ENCODE measurements at regions not wholly inside any gene's neighbourhood (a gene's known extent, or its start where the extent isn't known, plus 50 kb on each side); places are given as distances from the start of the nearest gene placed in this dataset.
"Not testable (repeated sequence)": the region's sequence is repeated elsewhere in the genome, so short reads cannot be mapped to it uniquely, and the experiment has no call there.

- H3K9me3 ChIP-seq (ENCODE audit: control insufficient read depth, low read length), result no peaks in the 10 kb centered on the region
- no peaks in the 10 kb centered on the region for H3K27me3 ChIP-seq (ENCODE audit: control insufficient read depth, insufficient read depth, low read length)
- no peak overlapping the region for H3K4me3 ChIP-seq (ENCODE audit: low read length)
- H3K9ac ChIP-seq (ENCODE audit: low read length), result no peak overlapping the region
- H3K36me3 ChIP-seq (ENCODE audit: control insufficient read depth, insufficient read depth, low read length), result no peaks in the 10 kb centered on the region
- H3K4me1 ChIP-seq (ENCODE audit: control insufficient read depth, insufficient read depth, low read length), result no peaks in the 10 kb centered on the region
Measured at GRCh38 chr7:69301253-69301652, 297.0 kb upstream of the AUTS2 start.

DNA sequence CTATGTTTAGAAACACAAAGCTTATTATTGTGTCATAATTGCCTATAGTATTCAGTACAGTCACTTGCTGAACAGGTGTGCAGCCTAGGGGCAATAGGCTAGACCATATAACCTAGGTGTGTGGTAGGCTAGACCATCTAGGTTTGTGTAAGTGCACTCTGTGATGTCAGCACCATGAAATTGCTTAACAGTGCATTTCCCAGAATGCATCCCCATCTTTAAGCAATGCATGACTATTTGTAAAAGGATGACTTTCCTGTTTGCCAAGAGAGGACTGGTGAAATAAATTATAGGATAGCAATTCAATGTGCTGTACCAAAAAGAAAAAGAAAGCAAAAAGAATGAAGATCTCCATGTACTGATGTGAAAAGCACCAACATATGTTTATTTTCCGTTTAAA lies 288.7 kb upstream of the AUTS2 start:
- Histone ChIP-seq H3K27me3 (ENCODE audit: control insufficient read depth, insufficient read depth, low read length) (no peaks in the 10 kb centered on the region), H3K36me3 (ENCODE audit: control insufficient read depth, insufficient read depth, low read length) (no peaks in the 10 kb centered on the region), H3K9ac (ENCODE audit: low read length) (no peak overlapping the region), H3K4me3 (ENCODE audit: low read length) (no peak overlapping the region), H3K9me3 (ENCODE audit: control insufficient read depth, low read length) (no peaks in the 10 kb centered on the region), H3K4me1 (ENCODE audit: control insufficient read depth, insufficient read depth, low read length) (no peaks in the 10 kb centered on the region)

GRCh38 chr7:69311489-69311888 lies 286.8 kb upstream of the AUTS2 start:
- no peaks in the 10 kb centered on the region for H3K9me3 ChIP-seq (ENCODE audit: control insufficient read depth, low read length)

GRCh38 chr7:69313852-69314251 lies 284.4 kb upstream of the AUTS2 start:
- not testable (repeated sequence) for H3K27me3 ChIP-seq (ENCODE audit: control insufficient read depth, insufficient read depth, low read length); H3K9me3 ChIP-seq (ENCODE audit: control insufficient read depth, low read length); H3K4me1 ChIP-seq (ENCODE audit: control insufficient read depth, insufficient read depth, low read length); H3K36me3 ChIP-seq (ENCODE audit: control insufficient read depth, insufficient read depth, low read length); H3K9ac ChIP-seq (ENCODE audit: low read length); H3K4me3 ChIP-seq (ENCODE audit: low read length)

More at GRCh38 chr7:69311489-69311888, 286.8 kb upstream of the AUTS2 start:
- Histone ChIP-seq H3K27me3 (ENCODE audit: control insufficient read depth, insufficient read depth, low read length) (no peaks in the 10 kb centered on the region), H3K4me1 (ENCODE audit: control insufficient read depth, insufficient read depth, low read length) (no peaks in the 10 kb centered on the region), H3K4me3 (ENCODE audit: low read length) (no peak overlapping the region), H3K9ac (ENCODE audit: low read length) (no peak overlapping the region), H3K36me3 (ENCODE audit: control insufficient read depth, insufficient read depth, low read length) (no peaks in the 10 kb centered on the region)

GRCh38 chr7:69318794-69319193 lies 279.5 kb upstream of the AUTS2 start:
- H3K36me3 ChIP-seq (ENCODE audit: control insufficient read depth, insufficient read depth, low read length), result no peaks in the 10 kb centered on the region
- no peaks in the 10 kb centered on the region for H3K4me1 ChIP-seq (ENCODE audit: control insufficient read depth, insufficient read depth, low read length)
- no peaks in the 10 kb centered on the region for H3K27me3 ChIP-seq (ENCODE audit: control insufficient read depth, insufficient read depth, low read length)
- no peak overlapping the region for H3K4me3 ChIP-seq (ENCODE audit: low read length)
- H3K9ac ChIP-seq (ENCODE audit: low read length), result no peak overlapping the region
- H3K9me3 ChIP-seq (ENCODE audit: control insufficient read depth, low read length), result no peaks in the 10 kb centered on the region

DNA sequence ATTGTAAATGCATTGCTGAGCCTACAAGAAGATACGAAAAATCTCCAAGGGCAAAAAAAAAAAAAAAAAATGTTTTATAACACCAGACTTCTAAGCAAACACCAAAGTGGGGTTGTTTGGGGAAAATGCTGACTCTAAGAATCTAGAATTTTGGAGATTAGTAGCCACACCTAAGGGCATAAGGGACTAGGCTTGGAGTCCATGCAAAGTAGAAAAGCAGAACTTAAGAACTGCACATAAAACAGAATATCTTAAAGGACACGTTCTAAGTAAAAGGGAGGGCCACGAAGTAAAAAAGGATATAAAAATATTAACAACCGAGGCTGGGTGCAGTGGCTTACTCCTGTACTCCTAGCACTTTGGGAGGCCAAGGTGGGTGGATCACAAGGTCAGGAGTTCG lies 269.8 kb upstream of the AUTS2 start:
- H3K36me3 ChIP-seq (ENCODE audit: control insufficient read depth, insufficient read depth, low read length), result no peaks in the 10 kb centered on the region
- no peaks in the 10 kb centered on the region for H3K9me3 ChIP-seq (ENCODE audit: control insufficient read depth, low read length)

DNA sequence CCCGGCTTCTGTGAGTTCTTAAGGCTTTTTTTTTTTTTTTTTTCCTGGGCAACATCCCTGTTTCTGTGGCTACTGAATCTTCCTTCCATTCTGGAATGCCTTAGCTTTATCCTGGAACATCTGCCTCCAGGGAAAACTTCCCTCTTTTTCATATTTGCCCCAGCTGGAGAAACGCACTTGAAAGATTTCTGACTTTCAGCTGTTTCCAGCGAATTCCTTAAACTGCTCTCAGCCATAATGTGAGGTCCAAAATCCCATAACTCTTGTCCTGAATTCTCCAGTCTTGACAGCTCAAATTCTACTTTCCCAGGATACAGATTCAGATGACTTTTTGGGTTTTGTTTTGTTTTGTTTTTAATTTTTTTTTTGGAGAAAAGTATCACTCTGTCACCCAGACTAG lies 263.6 kb upstream of the AUTS2 start:
- Histone ChIP-seq H3K9me3 (ENCODE audit: control insufficient read depth, low read length) (peaks cover 4% of the 10 kb centered on the region), H3K4me3 (ENCODE audit: low read length) (no peak overlapping the region), H3K36me3 (ENCODE audit: control insufficient read depth, insufficient read depth, low read length) (no peaks in the 10 kb centered on the region), H3K4me1 (ENCODE audit: control insufficient read depth, insufficient read depth, low read length) (no peaks in the 10 kb centered on the region), H3K27me3 (ENCODE audit: control insufficient read depth, insufficient read depth, low read length) (no peaks in the 10 kb centered on the region), H3K9ac (ENCODE audit: low read length) (no peak overlapping the region)

More for the DNA sequence above, 269.8 kb upstream of the AUTS2 start:
- Histone ChIP-seq H3K9ac (ENCODE audit: low read length) (no peak overlapping the region), H3K27me3 (ENCODE audit: control insufficient read depth, insufficient read depth, low read length) (no peaks in the 10 kb centered on the region), H3K4me1 (ENCODE audit: control insufficient read depth, insufficient read depth, low read length) (no peaks in the 10 kb centered on the region), H3K4me3 (ENCODE audit: low read length) (no peak overlapping the region)

GRCh38 chr7:69335331-69335730 lies 262.9 kb upstream of the AUTS2 start:
- peaks cover 4% of the 10 kb centered on the region for H3K9me3 ChIP-seq (ENCODE audit: control insufficient read depth, low read length)
- no peak overlapping the region for H3K4me3 ChIP-seq (ENCODE audit: low read length)
- H3K9ac ChIP-seq (ENCODE audit: low read length), result no peak overlapping the region
- H3K27me3 ChIP-seq (ENCODE audit: control insufficient read depth, insufficient read depth, low read length), result no peaks in the 10 kb centered on the region
- H3K36me3 ChIP-seq (ENCODE audit: control insufficient read depth, insufficient read depth, low read length), result no peaks in the 10 kb centered on the region
- no peaks in the 10 kb centered on the region for H3K4me1 ChIP-seq (ENCODE audit: control insufficient read depth, insufficient read depth, low read length)

DNA sequence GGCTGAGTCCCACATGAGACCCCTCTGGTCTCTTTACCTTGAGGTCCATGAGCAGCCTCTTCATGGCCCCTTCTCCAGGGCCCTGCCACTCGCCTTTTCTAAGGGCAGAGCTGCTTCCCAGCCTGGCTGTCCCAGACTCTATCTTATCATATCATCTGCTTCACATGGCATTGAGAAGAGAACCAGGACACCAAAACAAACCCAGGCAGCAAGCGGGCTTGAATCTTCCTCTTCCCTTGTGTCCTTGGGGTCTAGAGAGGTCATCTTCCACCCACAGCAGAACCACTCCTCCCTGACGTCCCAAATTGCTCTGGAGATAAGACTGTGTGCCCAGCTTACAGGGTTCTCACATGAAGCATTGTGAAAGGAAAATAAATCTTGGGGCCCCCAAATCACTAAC lies 261.3 kb upstream of the AUTS2 start:
- no peak overlapping the region for H3K9ac ChIP-seq (ENCODE audit: low read length)
- H3K4me1 ChIP-seq (ENCODE audit: control insufficient read depth, insufficient read depth, low read length), result no peaks in the 10 kb centered on the region
- no peak overlapping the region for H3K4me3 ChIP-seq (ENCODE audit: low read length)
- no peaks in the 10 kb centered on the region for H3K36me3 ChIP-seq (ENCODE audit: control insufficient read depth, insufficient read depth, low read length)
- H3K9me3 ChIP-seq (ENCODE audit: control insufficient read depth, low read length), result peaks cover 4% of the 10 kb centered on the region
- H3K27me3 ChIP-seq (ENCODE audit: control insufficient read depth, insufficient read depth, low read length), result no peaks in the 10 kb centered on the region

DNA sequence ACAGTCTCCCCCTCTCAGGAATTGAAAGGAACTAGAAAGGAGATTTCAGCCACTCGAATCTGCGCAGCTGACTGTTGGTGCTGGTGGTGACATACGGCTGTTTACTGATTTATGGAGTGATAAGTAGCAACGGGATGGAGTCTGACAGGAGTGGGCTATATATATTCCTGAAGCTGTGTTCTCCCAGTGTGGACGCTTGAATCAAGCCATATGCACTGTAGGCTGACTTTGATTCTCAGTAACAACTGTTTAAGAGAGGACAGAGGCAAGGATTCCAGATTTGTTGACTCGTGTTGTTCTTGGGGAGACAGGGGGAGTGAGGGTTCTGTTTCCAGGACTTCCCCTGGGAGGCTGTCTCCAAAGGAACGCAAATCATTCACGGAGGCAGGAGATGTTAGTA lies 260.1 kb upstream of the AUTS2 start:
- Histone ChIP-seq H3K27me3 (ENCODE audit: control insufficient read depth, insufficient read depth, low read length) (no peaks in the 10 kb centered on the region), H3K4me1 (ENCODE audit: control insufficient read depth, insufficient read depth, low read length) (no peaks in the 10 kb centered on the region), H3K9me3 (ENCODE audit: control insufficient read depth, low read length) (peaks cover 4% of the 10 kb centered on the region)

DNA sequence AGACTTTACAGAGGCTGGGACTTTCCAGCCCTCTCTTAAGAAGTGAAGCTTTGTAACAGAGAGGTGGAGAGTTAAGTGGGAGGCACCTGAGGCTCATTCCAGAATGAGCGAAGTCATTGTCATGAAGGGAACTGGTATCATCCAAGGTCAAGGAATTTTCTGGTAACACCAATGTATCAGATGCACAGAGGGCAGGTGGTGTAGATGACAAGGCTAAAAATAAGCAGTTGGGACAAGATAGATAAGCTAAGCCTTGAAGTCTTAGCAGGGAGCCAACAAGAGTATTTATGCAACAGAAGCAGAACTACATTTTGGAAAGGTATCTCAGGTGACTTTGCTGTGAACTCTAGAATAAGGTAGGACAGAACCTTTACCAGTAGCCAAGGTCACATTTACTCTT lies 257.0 kb upstream of the AUTS2 start:
- H3K4me3 ChIP-seq (ENCODE audit: low read length), result no peak overlapping the region
- no peaks in the 10 kb centered on the region for H3K4me1 ChIP-seq (ENCODE audit: control insufficient read depth, insufficient read depth, low read length)
- no peak overlapping the region for H3K9ac ChIP-seq (ENCODE audit: low read length)
- peaks cover 4% of the 10 kb centered on the region for H3K9me3 ChIP-seq (ENCODE audit: control insufficient read depth, low read length)
- H3K27me3 ChIP-seq (ENCODE audit: control insufficient read depth, insufficient read depth, low read length), result no peaks in the 10 kb centered on the region
- H3K36me3 ChIP-seq (ENCODE audit: control insufficient read depth, insufficient read depth, low read length), result no peaks in the 10 kb centered on the region

More for the DNA sequence above, 260.1 kb upstream of the AUTS2 start:
- no peak overlapping the region for H3K4me3 ChIP-seq (ENCODE audit: low read length)
- no peak overlapping the region for H3K9ac ChIP-seq (ENCODE audit: low read length)
- H3K36me3 ChIP-seq (ENCODE audit: control insufficient read depth, insufficient read depth, low read length), result no peaks in the 10 kb centered on the region

DNA sequence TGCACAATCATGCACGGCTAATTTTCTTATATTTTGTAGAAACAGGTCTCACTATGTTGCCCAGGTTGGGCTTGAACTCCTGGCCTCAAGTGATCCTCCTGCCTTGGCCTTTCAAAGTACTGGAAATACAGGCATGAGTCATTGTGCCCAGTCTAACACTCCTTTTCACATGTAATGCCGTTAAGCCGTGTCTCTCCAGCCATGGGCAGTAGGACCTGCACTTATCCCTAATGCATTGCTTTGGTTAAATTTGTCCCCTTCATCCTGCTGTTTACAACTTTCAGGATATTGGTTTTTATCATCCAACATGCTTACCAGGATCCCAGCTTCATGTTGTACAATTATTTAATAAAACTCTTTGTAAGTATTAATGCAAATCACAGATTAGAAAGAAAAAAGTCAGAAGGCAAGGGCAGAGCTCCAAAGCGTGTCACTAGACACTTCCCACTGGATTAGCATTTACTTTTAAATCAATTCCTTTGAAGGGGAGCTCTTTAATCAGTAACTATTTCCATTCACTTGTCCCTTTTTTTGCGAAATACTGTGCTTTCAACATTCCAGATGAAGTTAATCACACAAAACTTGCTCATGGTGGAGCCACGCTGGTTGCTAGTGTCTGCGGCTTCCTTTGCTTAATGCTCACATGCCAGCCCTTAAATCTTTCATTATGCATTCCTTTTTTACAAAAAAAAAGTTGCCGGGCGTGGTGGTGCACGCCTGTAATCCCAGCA lies 256.0 kb upstream of the AUTS2 start:
- H3K36me3 ChIP-seq (ENCODE audit: control insufficient read depth, insufficient read depth, low read length), result no peaks in the 10 kb centered on the region
- H3K27me3 ChIP-seq (ENCODE audit: control insufficient read depth, insufficient read depth, low read length), result no peaks in the 10 kb centered on the region
- no peak overlapping the region for H3K9ac ChIP-seq (ENCODE audit: low read length)
- H3K4me3 ChIP-seq (ENCODE audit: low read length), result no peak overlapping the region
- H3K4me1 ChIP-seq (ENCODE audit: control insufficient read depth, insufficient read depth, low read length), result no peaks in the 10 kb centered on the region
- H3K9me3 ChIP-seq (ENCODE audit: control insufficient read depth, low read length), result peaks cover 4% of the 10 kb centered on the region

DNA sequence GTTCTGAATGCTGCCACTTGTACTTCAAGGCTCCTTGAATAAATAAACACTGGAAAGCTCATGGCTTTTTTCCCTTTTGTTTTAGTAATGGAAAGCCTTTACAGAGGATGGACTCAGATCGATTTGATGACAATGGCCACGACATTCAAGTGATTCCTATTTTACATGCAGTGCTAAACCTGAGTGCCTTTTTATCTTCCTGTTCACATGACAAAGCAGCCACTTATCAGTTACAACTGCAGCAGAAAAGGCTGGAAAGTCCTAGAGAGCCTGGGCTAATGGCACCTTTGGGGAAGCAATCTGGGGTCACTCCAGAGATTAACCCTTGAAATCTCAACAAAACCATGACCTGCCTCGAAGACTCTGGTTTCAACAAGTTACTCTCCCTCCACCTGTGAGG lies 249.0 kb upstream of the AUTS2 start:
- Histone ChIP-seq H3K4me3 (ENCODE audit: low read length) (no peak overlapping the region), H3K27me3 (ENCODE audit: control insufficient read depth, insufficient read depth, low read length) (no peaks in the 10 kb centered on the region), H3K9me3 (ENCODE audit: control insufficient read depth, low read length) (no peaks in the 10 kb centered on the region), H3K9ac (ENCODE audit: low read length) (no peak overlapping the region), H3K4me1 (ENCODE audit: control insufficient read depth, insufficient read depth, low read length) (no peaks in the 10 kb centered on the region), H3K36me3 (ENCODE audit: control insufficient read depth, insufficient read depth, low read length) (no peaks in the 10 kb centered on the region)
